Stimulated activated CD4-positive, alpha-beta T cell treated with anti-CD3 and anti-CD28 coated beads, Interleukin-2, amount 100 ng/mL, for 24 hours (primary cell): ENCODE measurements at regions not wholly inside any gene's neighbourhood (a gene's known extent, or its start where the extent isn't known, plus 50 kb on each side); places are given as distances from the start of the nearest gene placed in this dataset.
A peak's percentile ranks its signal among the peaks of the same experiment; 100 is the strongest.

Experiments used
- DNase-seq, 2 donors: peaks; one replicate each; pipeline ENCODE4 v3.0.0-alpha.2; 2020

DNA sequence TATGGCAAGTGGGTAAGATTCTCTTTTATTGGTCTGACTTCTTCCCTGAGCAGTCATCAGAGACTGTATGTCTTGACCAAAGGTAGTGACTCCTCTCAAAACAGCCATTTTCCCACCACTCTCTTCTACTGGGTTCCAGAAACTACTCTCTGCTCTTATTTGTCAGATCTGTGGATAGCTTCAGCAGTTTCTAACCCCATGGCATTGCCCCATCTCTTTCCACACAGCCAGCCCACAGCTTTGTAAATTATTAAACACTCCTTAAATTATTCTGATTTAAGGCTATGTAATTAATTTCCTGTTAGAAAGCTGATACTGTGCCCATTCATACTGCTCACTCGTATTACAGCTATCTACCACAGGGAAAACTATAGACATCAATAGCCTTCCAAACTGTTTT, 138.4 kb upstream of the CNR1 start:
- no peak for DNase-seq

DNA sequence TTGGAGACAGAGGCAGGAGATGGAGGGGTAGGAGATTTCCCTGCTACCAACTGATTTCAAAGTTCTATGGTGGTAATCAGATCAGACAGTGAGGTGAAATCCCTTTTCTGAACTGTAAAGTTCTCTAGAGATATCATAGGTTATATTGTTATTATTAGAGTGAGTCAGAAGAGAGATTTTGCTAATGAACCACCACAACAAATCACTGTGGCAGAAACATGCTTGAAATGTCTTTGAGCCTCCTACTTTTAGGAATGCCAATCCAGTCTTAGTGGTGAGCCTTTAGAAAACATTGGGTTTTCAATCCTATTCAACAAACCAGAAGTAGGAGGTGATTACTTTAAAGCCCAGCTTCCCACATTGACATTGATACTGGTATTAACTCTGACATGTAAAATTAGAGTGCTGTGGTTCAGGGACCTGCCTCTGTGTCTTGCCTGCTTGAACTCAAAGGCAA, 136.7 kb upstream of the CNR1 start:
- DNase-seq, result no peak

DNA sequence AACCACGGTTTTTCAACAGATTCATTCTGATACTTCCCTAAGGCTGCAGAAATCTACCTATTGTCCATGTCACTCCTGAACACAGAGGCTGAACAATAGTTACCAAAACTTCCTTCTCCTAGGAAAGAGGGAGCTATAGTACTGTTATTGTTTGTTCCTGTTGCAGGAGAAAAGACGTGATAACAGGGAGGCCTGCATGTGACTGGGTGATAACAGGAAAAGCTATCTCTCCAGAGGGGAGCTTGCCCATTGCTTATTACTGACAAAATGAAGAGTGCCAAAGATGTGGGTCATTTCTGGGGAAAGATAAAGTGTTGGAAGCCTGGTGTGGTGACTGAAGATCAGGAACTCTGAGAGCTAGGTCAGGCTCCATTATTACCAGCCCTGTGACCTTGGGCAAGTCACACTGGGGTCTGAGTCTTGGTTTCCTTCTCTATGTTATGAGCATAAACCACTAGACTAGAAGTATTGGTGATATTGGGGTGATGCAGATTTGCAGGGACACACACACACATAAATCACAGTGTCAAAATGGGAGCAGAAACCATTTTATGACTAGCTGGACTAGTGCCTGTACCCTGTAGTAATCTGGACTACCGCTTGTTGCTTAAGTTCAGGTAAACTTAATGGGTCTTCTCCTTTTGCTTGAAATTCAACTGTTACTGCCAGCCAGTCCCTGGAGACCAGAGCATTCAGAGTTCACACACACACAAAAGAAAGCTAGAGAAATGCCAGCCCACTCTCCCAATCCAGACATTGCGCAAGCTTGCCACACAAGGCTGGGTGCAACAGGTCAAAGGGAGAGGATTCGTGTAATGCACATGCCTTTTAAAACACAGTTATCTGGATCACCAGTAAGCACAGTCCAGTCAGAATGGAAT, 136.0 kb upstream of the CNR1 start:
- DNase-seq, result no peak

DNA sequence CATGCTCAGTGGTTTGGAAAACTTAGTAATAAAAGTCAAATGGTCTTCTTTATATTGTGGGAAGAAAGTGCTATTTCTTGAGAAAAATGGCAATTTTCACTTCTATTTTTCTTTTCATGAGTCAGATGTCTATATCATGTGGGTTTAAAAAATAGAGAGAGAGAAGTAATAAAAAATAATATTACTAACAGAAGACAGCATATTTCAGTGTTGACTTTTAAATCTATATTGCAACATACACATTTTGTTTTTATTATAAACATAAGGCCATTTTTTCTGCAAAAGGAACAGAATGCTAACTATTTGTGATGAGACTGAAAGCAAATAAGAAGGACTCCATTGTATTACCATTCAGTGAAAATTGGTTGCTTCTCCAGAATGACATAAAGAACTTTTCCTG, 135.1 kb upstream of the CNR1 start:
- no peak for DNase-seq

DNA sequence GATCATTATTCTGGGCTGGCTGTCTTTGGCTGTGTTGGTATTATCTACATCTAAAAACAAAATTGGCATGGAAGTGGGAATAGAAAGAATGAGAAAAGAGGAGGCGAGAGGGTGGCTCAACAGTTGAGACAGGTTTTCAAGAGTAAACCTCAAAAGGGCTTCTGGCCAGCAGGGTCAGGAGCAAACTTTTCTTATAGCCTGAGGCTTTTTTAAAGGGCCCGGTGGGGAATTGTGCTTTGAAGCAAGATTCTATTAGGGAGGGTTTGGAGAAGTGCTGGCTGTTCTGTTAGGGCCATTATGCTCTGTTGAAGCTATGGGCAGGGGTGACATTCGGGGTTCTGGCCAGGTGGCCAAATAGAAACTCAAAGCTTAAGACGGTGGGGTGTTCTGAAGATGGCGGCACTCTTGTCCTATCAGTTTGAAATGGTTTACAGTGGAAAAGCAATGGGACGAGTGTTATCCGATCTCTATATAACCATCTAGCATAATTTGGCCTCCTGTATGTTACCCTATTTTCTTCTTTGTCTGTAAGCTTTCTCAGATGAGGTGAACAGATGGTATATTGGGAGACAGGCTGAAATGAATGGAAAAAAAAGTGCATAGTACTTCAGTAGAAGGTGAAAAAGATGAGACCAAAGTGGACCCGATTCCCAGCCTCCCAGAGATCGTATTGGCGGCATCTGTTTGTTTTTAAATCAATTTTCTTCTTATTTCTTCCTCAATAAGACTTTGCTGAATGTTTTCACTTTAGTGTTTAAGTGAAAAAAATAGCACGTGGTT, 132.1 kb upstream of the CNR1 start:
- DNase-seq, result no peak

DNA sequence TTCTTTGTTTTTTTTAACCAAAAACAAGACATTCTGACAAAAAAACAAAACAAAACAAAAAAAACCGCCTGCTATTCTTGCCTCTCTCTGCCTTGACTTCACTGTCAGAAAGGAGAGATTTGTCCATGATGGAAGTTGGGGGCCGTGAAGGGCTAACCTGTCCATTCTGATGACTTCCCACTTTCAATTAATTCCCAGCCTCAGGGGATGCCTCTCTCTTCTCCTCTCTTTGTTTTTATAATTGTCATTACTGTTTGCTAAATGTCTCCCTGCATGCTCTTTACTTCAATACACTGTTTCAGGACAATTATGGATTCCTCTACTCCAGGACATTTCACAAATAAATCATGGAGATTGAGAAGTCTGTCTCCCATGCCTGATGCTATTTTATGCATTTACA, 130.5 kb upstream of the CNR1 start:
- DNase-seq, result no peak

DNA sequence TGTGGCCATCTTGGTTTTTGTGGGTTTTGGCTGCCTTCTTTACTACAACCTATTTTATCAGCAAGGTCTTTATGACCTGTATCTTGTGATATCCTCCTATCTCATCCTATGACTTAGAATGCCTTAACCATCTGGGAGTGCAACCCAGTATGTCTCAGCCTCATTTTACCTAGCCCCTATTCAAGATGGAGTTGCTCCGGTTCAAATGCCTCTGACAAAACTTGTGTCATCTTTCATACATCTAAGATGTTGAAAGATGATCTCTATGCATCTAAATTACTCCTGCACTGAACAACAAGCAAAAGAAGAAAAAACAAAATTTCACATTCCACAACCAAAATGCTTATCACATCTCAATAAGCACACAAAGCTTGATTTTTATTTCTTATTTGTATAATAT, 129.5 kb upstream of the CNR1 start:
- DNase-seq, result no peak

DNA sequence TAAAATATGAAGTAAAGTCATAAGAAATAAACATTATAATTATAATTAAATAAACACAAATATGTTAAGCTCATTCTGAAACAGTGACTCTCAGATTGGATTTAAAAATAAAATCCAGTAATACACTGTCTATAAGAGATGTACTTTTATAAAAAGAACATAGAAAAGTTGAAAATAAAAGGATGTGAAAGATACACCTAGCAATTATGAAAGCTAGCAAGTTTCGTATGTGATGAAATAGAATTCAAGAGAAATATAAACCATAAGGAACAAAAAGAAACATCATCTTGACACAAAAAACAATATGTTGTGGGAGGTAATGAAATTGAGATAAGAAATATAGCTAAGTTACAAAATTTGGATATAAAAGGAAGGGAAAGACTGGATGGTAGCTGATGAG, 128.6 kb upstream of the CNR1 start:
- no peak for DNase-seq

DNA sequence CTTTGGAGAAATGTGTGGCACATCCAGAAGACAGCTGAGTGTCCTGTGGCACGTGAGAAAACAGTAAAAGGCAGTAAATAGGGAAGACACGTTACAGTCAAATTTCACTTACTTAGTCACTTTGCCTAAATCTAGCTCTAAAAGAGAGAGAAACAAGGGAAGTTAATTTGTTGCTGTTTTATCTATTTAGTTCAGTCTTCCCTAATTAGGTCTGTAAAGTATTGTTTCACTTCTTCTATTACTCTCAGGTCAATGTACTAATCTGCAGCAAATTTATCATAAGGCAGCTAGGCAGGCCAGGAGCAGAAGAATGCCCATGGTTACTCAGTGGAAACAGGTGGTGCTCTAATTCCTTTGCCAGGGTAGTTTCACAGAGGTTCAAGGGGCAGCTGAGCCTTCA, 124.3 kb upstream of the CNR1 start:
- no peak for DNase-seq

DNA sequence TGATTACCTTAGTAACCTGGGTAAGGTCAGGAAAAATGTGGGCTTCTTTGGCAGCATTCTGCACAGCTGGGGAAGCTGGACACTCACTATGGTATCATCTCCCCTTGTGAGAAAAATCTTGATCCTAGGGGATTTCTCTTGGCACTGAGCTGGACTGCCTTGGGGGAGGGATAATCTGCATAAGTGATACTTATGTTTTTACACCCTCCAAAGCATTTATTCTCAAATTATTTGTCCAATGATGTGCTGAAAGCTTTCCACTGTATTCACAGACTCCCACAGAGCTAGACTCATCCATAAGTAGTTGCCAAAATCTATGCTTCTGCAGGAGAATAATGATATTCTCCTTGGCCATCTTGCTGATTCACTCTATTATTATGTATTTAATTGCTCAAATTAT, 121.5 kb upstream of the CNR1 start:
- DNase-seq, result no peak

DNA sequence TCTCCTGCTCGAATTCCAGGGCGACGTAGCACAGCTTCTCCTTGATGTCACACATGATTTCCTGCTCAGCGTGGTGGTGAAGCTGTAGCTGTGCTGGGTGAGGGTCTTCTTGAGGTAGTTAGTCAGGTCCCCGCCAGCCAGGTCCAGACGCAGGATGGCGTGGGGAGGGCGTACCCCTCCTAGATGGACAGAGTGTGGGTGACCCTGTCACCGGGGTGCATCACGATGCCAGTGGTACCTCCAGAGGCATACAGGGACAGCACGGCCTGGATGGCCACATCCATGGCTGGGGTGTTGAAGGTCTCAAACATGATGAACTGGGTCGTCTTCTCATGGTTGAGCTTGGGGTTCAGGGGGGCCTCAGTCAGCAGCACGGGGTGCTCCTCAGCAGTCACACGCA, 110.2 kb upstream of the CNR1 start:
- no peak for DNase-seq

DNA sequence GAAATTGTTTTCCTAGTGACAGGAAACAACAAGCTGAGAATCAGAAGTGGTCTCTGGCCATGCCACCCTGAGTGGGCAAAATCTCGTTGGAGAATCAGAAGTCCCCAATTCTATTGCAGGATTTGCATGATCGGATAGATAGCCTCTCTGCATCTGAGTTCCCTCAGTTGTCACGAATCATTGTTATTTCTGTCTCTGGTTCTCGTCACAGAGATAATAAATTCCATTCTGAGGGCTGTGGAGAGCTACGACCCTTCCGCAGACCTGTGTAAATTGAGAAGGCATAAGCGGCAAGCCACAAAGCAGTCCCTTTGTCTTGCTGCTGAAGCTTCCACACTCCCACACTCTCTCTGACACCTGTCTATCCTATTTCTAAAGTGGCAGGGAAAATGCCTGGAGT, 102.4 kb upstream of the CNR1 start:
- DNase-seq, result no peak

DNA sequence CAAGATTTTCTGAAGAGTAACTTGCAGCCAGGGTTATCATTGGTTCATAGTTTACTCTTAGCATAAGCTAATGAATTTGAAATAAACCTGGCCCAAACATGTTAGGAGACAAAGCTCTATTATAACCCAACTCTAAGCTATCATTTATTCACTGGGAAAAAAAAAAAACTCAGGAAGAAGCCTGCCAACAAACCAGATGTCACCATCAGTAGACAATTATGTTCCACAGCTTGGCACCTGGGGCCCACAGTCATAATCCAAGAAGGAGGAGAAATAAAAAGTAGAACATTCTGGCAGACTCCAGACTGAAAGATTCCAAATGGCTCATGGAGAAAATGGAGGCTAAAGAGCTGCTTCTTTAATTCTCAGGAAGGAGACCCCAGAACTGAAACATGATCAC, 100.0 kb upstream of the CNR1 start:
- DNase-seq, result no peak

DNA sequence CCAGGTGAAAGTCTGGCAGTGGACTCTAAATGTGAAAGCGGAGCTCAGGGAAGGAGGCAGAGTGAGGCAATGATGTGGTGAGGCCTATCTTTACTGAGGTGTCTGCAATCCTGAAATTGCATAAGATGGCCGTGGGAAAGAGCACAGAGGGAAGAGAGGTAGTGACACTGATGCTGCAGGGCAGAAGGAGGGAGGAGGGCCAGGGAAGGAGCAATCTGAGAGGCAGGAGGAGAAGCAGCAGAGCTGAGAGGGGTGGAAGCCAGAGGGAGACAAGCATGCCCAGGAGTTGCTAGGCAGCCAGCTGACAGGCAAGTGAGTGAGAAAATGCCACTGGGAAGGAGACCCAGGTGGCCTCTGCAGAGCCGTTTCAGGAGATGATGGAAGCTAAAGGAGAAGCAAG, 97.4 kb upstream of the CNR1 start:
- DNase-seq, result no peak

DNA sequence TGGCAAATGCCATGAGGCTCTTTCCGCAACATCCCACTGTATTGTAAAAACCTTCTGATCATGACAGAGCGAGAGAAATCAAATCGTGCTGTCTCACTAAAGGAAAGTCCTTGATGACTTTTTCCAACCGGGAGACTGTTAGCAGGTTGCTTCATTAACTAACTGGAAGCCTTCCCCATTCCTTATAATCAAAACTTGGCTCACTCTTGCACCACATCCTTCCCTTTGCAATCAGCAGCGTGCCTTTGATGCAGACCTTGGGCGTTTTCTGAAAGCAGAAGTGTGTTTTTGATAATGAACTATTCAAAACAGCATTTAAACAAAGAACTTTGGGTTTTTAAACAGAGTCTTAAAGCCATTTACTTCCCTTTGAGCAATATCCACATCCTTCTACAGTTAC, 96.2 kb upstream of the CNR1 start:
- no peak for DNase-seq

DNA sequence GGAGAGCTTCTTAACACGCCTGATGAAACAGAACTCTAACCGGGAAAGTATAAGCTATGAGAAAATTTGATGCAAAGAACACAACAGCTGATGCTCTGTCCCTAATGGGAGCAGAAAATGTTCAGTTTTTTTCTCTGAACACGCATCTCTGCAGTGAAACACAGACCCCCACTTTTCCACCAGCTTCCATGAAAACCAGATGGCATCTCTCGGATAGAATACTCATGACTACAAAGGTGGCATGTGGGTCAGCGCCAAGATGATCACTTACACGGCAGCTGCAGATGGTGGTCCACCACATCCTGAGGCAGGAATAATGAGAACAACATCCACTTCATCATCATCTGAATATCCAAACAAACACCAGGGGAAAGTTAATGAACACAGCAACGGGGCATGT, 85.2 kb upstream of the CNR1 start:
- DNase-seq, result no peak

DNA sequence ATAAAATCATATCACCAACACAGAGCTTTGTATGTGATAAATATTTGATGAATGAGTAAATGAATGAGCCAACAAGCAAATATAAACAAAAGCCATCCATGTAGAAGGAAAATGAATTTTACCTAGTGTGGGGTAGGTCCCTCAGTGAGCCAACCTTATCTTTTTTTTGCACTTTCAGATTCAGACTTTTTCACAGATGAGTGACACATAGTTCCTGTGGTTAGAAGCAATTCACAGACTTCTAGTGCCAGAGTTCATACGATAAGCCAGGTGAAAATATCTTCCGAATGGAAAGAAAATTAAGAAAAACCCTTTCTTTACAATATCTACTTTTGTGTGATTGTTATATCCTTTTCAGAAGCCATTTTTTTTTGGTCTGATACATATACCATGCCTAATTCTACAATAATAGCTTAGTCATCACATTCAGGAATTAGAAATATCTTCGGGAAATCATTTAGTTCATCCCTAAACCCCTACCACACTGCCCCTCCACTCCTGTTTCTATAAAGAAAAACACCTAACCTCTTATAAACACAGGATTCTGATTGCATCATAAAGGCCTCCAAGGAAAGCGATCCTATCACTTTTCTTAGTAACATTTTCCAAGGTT, 82.7 kb upstream of the CNR1 start:
- DNase-seq, result no peak

DNA sequence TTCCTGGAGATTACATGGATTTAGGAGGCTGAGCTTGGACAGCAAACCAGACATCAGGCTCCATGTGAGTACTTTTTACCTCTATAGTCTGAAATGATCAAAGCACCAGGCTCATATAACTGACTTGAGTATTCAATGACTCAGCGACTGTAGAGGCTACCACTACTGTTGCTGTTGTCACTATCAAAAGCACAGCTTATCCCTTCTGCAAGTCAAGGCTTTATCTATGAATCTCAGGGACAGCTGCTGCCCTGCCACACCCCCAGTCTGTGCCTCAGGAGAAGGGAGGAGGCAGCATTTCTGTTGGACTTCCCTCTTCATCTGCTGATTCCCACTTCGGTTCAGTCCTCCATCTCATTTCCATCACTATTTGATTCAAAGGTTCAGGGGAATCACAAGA, 80.5 kb upstream of the CNR1 start:
- DNase-seq, result no peak

DNA sequence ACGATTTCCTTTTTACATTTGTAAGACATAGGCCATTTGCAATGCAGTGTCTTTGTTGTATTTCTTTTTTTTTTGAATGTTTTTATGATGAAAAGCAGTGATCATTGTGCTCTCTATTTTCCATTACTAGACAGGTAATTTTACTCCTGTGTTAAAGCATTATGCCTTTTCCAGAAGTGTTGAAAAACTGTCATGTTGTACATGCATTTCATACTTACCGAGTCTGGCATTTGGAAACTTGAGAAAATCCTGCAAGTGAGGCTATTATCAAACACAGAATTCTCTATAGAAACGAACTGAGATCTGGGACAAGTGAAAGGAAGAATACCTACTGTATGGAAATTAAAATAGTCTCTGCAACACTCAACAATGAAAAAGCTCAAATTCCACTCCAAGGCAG, 78.6 kb upstream of the CNR1 start:
- DNase-seq, result no peak

DNA sequence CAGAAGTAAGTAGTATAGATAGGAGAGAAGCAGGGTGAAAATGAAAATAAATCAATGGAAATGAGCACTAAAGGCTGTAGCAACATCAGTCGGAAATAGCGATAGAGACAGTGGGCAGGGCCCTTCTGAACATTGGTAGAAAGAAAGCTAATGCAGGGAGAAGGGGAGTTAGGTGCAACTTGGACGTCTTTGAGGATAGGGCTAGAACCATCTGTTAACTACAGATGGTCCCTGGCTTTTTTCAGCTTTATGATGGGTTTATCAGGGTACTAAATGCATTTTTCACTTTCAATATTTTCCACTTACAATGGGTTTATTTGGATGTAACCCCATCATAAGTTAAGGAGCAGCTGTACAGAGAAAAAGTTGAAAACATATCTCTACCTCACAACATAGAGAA, 72.8 kb upstream of the CNR1 start:
- no peak for DNase-seq

DNA sequence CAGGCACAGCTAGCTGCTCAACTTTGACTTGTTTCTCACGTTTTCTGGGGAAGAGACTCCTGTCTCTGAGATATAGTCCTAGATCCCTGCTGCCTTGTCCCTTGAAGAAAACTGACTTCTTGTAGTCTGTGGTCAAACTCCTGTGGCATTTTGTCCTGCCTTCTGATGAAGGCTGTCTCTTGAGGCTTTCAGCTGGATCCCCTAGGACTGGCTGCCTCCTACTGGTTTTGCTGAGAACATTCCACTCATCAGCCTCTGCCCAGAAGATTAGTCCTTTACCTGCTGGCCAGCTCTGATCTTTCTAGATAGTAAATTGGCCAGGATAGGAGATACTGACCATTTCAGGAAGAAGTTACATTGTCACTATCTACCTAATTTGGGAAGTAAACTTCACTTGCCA, 71.9 kb upstream of the CNR1 start:
- peak; percentile 0 to 17 for DNase-seq

DNA sequence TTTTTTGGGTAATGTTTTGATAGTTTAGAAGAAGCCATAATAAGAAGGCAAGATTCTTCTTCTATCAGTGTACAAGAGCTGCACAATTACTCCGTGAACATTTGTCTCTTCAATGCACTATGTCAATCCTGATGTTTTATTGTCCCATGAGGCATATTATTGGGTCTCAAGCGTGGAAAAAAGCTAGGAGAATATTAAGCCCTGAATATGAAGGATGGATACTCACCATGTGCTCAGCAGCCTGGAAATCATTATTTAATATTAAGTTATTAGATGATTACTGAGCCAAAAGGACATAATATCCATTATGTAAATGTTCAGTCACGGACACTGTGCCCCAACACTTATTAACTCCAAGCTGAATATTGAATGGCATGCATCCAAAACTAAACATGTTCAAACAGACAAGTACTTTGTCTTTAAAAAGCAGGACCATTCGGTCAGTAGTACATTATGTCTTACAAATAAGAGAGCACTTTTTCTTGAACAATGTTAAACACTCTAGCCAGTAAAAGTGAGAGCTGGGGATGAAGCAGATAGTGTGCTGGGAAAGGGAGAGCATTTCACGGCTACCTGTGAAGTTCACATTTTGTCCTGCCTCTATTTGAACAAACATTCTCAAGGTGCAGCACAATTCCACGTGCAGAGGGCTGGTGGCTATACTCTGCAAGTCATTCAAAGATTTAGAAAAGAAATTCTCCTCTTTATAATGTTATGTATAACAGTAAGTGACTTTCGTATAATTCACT, 70.6 kb upstream of the CNR1 start:
- DNase-seq, result no peak

DNA sequence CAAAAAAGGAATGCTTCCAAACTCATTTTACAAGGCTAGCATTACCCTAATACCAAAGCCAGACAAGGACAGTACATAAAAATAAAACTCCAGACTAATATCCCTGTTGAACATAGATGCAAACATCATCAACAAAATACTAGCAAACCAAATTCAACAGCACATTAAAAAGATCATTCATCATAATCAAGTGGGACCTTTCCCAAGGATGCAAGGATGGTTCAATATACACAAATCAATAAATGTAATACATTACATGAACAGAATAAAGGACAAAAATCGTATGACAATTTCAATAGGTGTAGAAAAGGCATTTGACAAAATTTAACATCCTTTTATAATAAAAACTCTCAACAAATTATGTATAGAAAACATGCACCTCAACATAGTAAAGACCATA, 66.6 kb upstream of the CNR1 start:
- DNase-seq, result no peak
